Calu3 (cell line): ENCODE measurements at regions not wholly inside any gene's neighbourhood (a gene's known extent, or its start where the extent isn't known, plus 50 kb on each side); places are given as distances from the start of the nearest gene placed in this dataset.

ENCODE experiments used
- BruUV-seq: library from RNA; stranded (reverse); fragments of 400-500 nt; replicated peaks from 2 replicates; lab custom pipeline; 2021; lab: Mats Ljungman, UMichigan
- CTCF ChIA-PET: fragments of 300-600 bp; sonication (Branson Sonifier 250); formaldehyde crosslinking; loops from one replicate; lab custom pipeline; 2022; ENCODE audit warnings: antibody characterized with exemption; lab: Charles Lee
- DNase-seq: peaks from one replicate; pipeline ENCODE4 v3.0.0; 2022
- H3K27ac Mint-ChIP-seq: one replicate; pipeline ENCODE4 v1.8.0; 2022; ENCODE audit warnings: mixed read lengths; ENCODE audit not compliant: unreplicated experiment
- H3K27me3 Mint-ChIP-seq: one replicate; pipeline ENCODE4 v1.8.0; 2022; ENCODE audit warnings: mixed read lengths; ENCODE audit not compliant: unreplicated experiment
- H3K36me3 Mint-ChIP-seq: one replicate; pipeline ENCODE4 v1.8.0; 2022; ENCODE audit warnings: mild to moderate bottlenecking, moderate library complexity, mixed read lengths; ENCODE audit not compliant: insufficient read depth, unreplicated experiment
- H3K4me1 Mint-ChIP-seq: one replicate; pipeline ENCODE4 v1.8.0; 2022; ENCODE audit warnings: mild to moderate bottlenecking, low read depth, mixed read lengths; ENCODE audit not compliant: unreplicated experiment
- H3K4me3 Mint-ChIP-seq: one replicate; pipeline ENCODE4 v1.8.0; 2022; ENCODE audit warnings: mild to moderate bottlenecking, low read depth, moderate library complexity, mixed read lengths; ENCODE audit not compliant: unreplicated experiment
- H3K9me3 Mint-ChIP-seq: one replicate; pipeline ENCODE4 v1.8.0; 2022; ENCODE audit warnings: low read depth, mixed read lengths; ENCODE audit not compliant: unreplicated experiment
- CTCF ChIP-seq: fragments of 200-600 bp; IDR thresholded peaks from one replicate; pipeline ENCODE4 v1.8.0; 2022; ENCODE audit warnings: antibody characterized with exemption; ENCODE audit not compliant: unreplicated experiment
- intact Hi-C: fragments of 100-400 bp; cut with micrococcal nuclease; formaldehyde crosslinking; loops from one replicate; pipeline ENCODE4 v1.10.0; 2022; ENCODE audit not compliant: unreplicated experiment

GRCh38 chr5:9831823-9832222, 201.7 kb upstream of the TAS2R1 start:
- no peak for TF ChIP-seq CTCF
- Mint-ChIP-seq H3K9me3 (no peaks in the 10 kb centered on the region), H3K4me1 (no peaks in the 10 kb centered on the region), H3K27me3 (peaks cover 49% of the 10 kb centered on the region), H3K36me3 (no peaks in the 10 kb centered on the region), H3K27ac (no peak overlapping the region), H3K4me3 (no peak overlapping the region)
- intact Hi-C loops, result no loop called here
- no peak for DNase-seq
- CTCF ChIA-PET, result no interaction called here
- BruUV-seq, result no TSS peak

DNA sequence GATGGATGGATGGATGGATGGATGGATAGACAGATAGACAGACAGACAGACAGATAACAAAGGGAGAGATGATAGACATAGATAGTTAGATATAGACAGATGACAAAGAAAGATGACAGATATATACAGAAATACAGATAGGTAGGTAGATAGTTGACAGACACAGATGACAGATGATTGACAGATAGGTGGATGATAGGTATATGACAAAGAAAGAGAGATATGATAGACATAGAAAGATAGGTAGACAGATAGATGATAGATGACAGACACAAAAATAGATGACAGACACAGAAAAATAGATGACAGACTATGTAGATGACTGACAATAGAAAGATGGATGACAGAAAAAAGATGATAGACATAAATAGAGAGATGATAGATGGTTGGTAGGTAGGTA, 200.0 kb upstream of the TAS2R1 start:
- no peaks in the 10 kb centered on the region for H3K9me3 Mint-ChIP-seq
- no peaks in the 10 kb centered on the region for H3K4me1 Mint-ChIP-seq
- H3K27ac Mint-ChIP-seq, result no peak overlapping the region

GRCh38 chr5:9829621-9830020, 199.5 kb upstream of the TAS2R1 start:
- BruUV-seq, result no TSS peak
- DNase-seq, result no peak

More for the DNA sequence above, 200.0 kb upstream of the TAS2R1 start:
- Mint-ChIP-seq H3K4me3 (no peak overlapping the region), H3K36me3 (no peaks in the 10 kb centered on the region), H3K27me3 (peaks cover 47% of the 10 kb centered on the region)
- no peak for TF ChIP-seq CTCF
- DNase-seq, result no peak
- BruUV-seq, result no TSS peak
- intact Hi-C loops, result no loop called here
- CTCF ChIA-PET, result no interaction called here

GRCh38 chr5:9820691-9821449, 190.7 kb upstream of the TAS2R1 start:
- Mint-ChIP-seq H3K4me3 (no peak overlapping the region), H3K36me3 (no peaks in the 10 kb centered on the region), H3K9me3 (no peaks in the 10 kb centered on the region), H3K27ac (no peak overlapping the region), H3K4me1 (peaks cover 6% of the 10 kb centered on the region), H3K27me3 (peaks cover 13% of the 10 kb centered on the region)
- no peak for DNase-seq
- no peak for TF ChIP-seq CTCF
- CTCF ChIA-PET, result interaction anchor here (0.6 kb wide), 1 partner anchor 79 kb away, joined by 5 read pairs; no protein-coding TSS in a partner anchor
- no TSS peak for BruUV-seq
- intact Hi-C loops, result no loop called here

More at GRCh38 chr5:9829621-9830020, 199.5 kb upstream of the TAS2R1 start:
- Mint-ChIP-seq H3K27me3 (peaks cover 47% of the 10 kb centered on the region), H3K9me3 (no peaks in the 10 kb centered on the region), H3K36me3 (no peaks in the 10 kb centered on the region), H3K4me3 (no peak overlapping the region), H3K4me1 (no peaks in the 10 kb centered on the region), H3K27ac (no peak overlapping the region)
- intact Hi-C loops, result no loop called here
- CTCF ChIA-PET, result no interaction called here
- no peak for TF ChIP-seq CTCF
